Fibroblast of skin of abdomen (primary cell): ENCODE measurements at regions not wholly inside any gene's neighbourhood (a gene's known extent, or its start where the extent isn't known, plus 50 kb on each side); places are given as distances from the start of the nearest gene placed in this dataset.
"Not testable (repeated sequence)": the region's sequence is repeated elsewhere in the genome, so short reads cannot be mapped to it uniquely, and the experiment has no call there.

Experiments
- DNase-seq: peaks from one replicate; pipeline ENCODE4 v3.0.0-alpha.2; 2013

- peak; percentile 5 for DNase-seq
Observed at GRCh38 chr21:31609081-31609480, 50.4 kb upstream of the SOD1 start.

- no peak for DNase-seq
Observed at GRCh38 chr21:31607791-31608190, 51.7 kb upstream of the SOD1 start.

- DNase-seq: no peak
Observed at GRCh38 chr21:31606081-31606874, 53.2 kb upstream of the SOD1 start.

- DNase-seq: peak; percentile 48
Observed at GRCh38 chr21:31604591-31605190, 54.8 kb upstream of the SOD1 start.

GRCh38 chr21:31599563-31599962 lies 59.9 kb upstream of the SOD1 start:
- no peak for DNase-seq

- DNase-seq: no peak
Observed at GRCh38 chr21:31599013-31599412, 60.5 kb upstream of the SOD1 start.

- no peak for DNase-seq
Observed at GRCh38 chr21:31597683-31598082, 61.8 kb upstream of the SOD1 start.

- DNase-seq: no peak
Observed at GRCh38 chr21:31596055-31596454, 63.4 kb upstream of the SOD1 start.

- DNase-seq: no peak
Observed at GRCh38 chr21:31594726-31595125, 64.8 kb upstream of the SOD1 start.

- no peak for DNase-seq
Observed at GRCh38 chr21:31594279-31594678, 65.2 kb upstream of the SOD1 start.

- no peak for DNase-seq
Observed at GRCh38 chr21:31592963-31593560, 66.4 kb upstream of the SOD1 start.

- no peak for DNase-seq
Observed at GRCh38 chr21:31592516-31592915, 67.0 kb upstream of the SOD1 start.

- DNase-seq: no peak
Observed at GRCh38 chr21:31589820-31590219, 69.7 kb upstream of the SOD1 start.

GRCh38 chr21:31586118-31586517 lies 73.4 kb upstream of the SOD1 start:
- no peak for DNase-seq

- not testable (repeated sequence) for DNase-seq
Observed at GRCh38 chr21:31583937-31584336, 75.6 kb upstream of the SOD1 start.

- DNase-seq: no peak
Observed at GRCh38 chr21:31583498-31583897, 76.0 kb upstream of the SOD1 start.

GRCh38 chr21:31580866-31581276 lies 78.6 kb upstream of the SOD1 start:
- DNase-seq: peak; percentile 63

- DNase-seq: no peak
Observed at GRCh38 chr21:31577271-31577670, 82.2 kb upstream of the SOD1 start.

GRCh38 chr21:31576428-31576827 lies 83.1 kb upstream of the SOD1 start:
- DNase-seq: no peak

GRCh38 chr21:31573217-31573616 lies 86.3 kb upstream of the SOD1 start:
- no peak for DNase-seq

GRCh38 chr21:31571879-31572278 lies 87.6 kb upstream of the SOD1 start:
- no peak for DNase-seq

- DNase-seq: no peak
Observed at GRCh38 chr21:31570824-31571566, 88.5 kb upstream of the SOD1 start.

GRCh38 chr21:31566611-31567010 lies 92.9 kb upstream of the SOD1 start:
- DNase-seq: no peak
